SK-N-MC (cell line): ENCODE measurements at regions not wholly inside any gene's neighbourhood (a gene's known extent, or its start where the extent isn't known, plus 50 kb on each side); places are given as distances from the start of the nearest gene placed in this dataset.

Source experiments
- EZH2 ChIP-seq: fragments of 200-600 bp; sonication (generic); IDR thresholded peaks from one replicate; pipeline ENCODE4 v1.6.1; 2017; ENCODE audit warnings: antibody characterized with exemption
- FOXP2 ChIP-seq: optimal IDR thresholded peaks from 2 replicates; pipeline ENCODE3; 2011; ENCODE audit warnings: mild to moderate bottlenecking, moderate library complexity; ENCODE audit not compliant: insufficient read depth; ENCODE audit errors: extremely low read length, control extremely low read depth
- POLR2AphosphoS5 ChIP-seq: IDR thresholded peaks from 2 replicates; pipeline ENCODE4 v1.6.1; 2012; ENCODE audit warnings: mild to moderate bottlenecking, low read depth, low read length, borderline replicate concordance

DNA sequence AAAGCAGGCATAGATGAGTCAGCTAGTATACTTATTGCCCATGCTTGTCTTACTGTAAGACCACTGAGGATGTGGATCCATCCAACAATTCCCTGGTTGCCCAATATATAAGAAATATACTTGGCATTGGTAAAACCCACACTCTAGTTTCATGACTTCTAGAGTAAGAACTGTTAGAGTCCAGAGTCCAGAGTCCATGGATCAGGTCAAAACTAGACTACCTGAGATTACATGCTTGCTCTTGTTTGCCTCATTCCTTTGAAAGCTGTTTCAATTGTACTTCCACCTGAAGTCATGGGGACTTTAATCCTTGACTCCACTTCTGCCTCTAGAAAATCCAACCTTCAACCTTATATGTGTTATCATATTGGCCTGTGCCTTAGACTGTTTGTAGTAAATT lies 707.6 kb upstream of the FAM98A start:
- no peak for TF ChIP-seq EZH2
- no peak for TF ChIP-seq POLR2AphosphoS5
- no peak for TF ChIP-seq FOXP2
